H9 (cell line): ENCODE measurements at regions not wholly inside any gene's neighbourhood (a gene's known extent, or its start where the extent isn't known, plus 50 kb on each side); places are given as distances from the start of the nearest gene placed in this dataset.

Experiments used
- DNase-seq: peaks from one replicate; pipeline ENCODE4 v3.0.0-alpha.2; 2017
- H2AFZ ChIP-seq: one replicate; pipeline ENCODE4 v1.6.1; 2013; ENCODE audit warnings: mild to moderate bottlenecking, low read length, control low read depth, moderate library complexity
- H2AK5ac ChIP-seq: 2 replicates; pipeline ENCODE4 v1.6.1; 2013; ENCODE audit warnings: low read length, control low read depth, mixed read lengths; ENCODE audit not compliant: insufficient read length
- H2BK120ac ChIP-seq: one replicate; pipeline ENCODE4 v1.6.1; 2013; ENCODE audit warnings: low read depth, mild to moderate bottlenecking, low read length, control low read depth, inconsistent platforms; ENCODE audit not compliant: poor library complexity, severe bottlenecking
- H2BK12ac ChIP-seq: 2 replicates; pipeline ENCODE4 v1.6.1; 2013; ENCODE audit warnings: low read length, control low read depth, mixed read lengths, low read depth; ENCODE audit not compliant: insufficient read length
- H2BK15ac ChIP-seq: 2 replicates; pipeline ENCODE4 v1.6.1; 2013; ENCODE audit warnings: low read depth, low read length, control low read depth
- H2BK20ac ChIP-seq: one replicate; pipeline ENCODE4 v1.6.1; 2013; ENCODE audit warnings: low read depth, mild to moderate bottlenecking, low read length, control low read depth, inconsistent platforms; ENCODE audit not compliant: poor library complexity, severe bottlenecking
- H2BK5ac ChIP-seq: 2 replicates; pipeline ENCODE4 v1.6.1; 2013; ENCODE audit warnings: low read length, control low read depth, mixed read lengths; ENCODE audit not compliant: insufficient read length
- H3K14ac ChIP-seq: 2 replicates; pipeline ENCODE4 v1.6.1; 2013; ENCODE audit warnings: low read length, control low read depth; ENCODE audit not compliant: insufficient read depth
- H3K18ac ChIP-seq: 2 replicates; pipeline ENCODE4 v1.6.1; 2013; ENCODE audit warnings: low read depth, mild to moderate bottlenecking, mixed read lengths, low read length, control low read depth; ENCODE audit not compliant: insufficient read length
- H3K23ac ChIP-seq: 2 replicates; pipeline ENCODE4 v1.6.1; 2013; ENCODE audit warnings: low read length, control low read depth, mixed read lengths, low read depth; ENCODE audit not compliant: insufficient read length
- H3K23me2 ChIP-seq: 2 replicates; pipeline ENCODE4 v1.6.1; 2013; ENCODE audit warnings: low read depth, mild to moderate bottlenecking, mixed read lengths, low read length, control low read depth; ENCODE audit not compliant: insufficient read length, poor library complexity, severe bottlenecking
- H3K27ac ChIP-seq: 2 replicates; pipeline ENCODE4 v1.5.1; 2013; ENCODE audit warnings: low read length, control low read depth, mixed read lengths, low read depth; ENCODE audit not compliant: insufficient read length
- H3K27me3 ChIP-seq: 2 replicates; pipeline ENCODE4 v1.6.1; 2013; ENCODE audit warnings: low read length, control low read depth, inconsistent platforms; ENCODE audit not compliant: insufficient read depth
- H3K4ac ChIP-seq: 2 replicates; pipeline ENCODE4 v1.6.1; 2013; ENCODE audit warnings: low read depth, mild to moderate bottlenecking, control low read depth, inconsistent platforms, low read length, moderate library complexity
- H3K4me1 ChIP-seq: 2 replicates; pipeline ENCODE4 v1.6.1; 2013; ENCODE audit warnings: low read length, control low read depth, inconsistent platforms; ENCODE audit not compliant: insufficient read depth
- H3K4me2 ChIP-seq: 2 replicates; pipeline ENCODE4 v1.6.1; 2013; ENCODE audit warnings: low read length, control low read depth, mixed read lengths; ENCODE audit not compliant: insufficient read length, insufficient read depth
- H3K56ac ChIP-seq: 2 replicates; pipeline ENCODE4 v1.6.1; 2013; ENCODE audit warnings: low read depth, mild to moderate bottlenecking, mixed read lengths, low read length, control low read depth; ENCODE audit not compliant: insufficient read length
- H3K79me1 ChIP-seq: 2 replicates; pipeline ENCODE4 v1.6.1; 2013; ENCODE audit warnings: low read depth, mild to moderate bottlenecking, moderate library complexity, low read length, control low read depth, inconsistent platforms; ENCODE audit not compliant: insufficient read depth, poor library complexity, severe bottlenecking
- H3K79me2 ChIP-seq: 2 replicates; pipeline ENCODE4 v1.6.1; 2013; ENCODE audit warnings: low read length, control low read depth, inconsistent platforms; ENCODE audit not compliant: insufficient read depth
- H3K9ac ChIP-seq: 2 replicates; pipeline ENCODE4 v1.6.1; 2013; ENCODE audit warnings: low read length, control low read depth, mixed read lengths; ENCODE audit not compliant: insufficient read length; ENCODE audit errors: extremely low read depth
- H3K9me3 ChIP-seq: one replicate; pipeline ENCODE4 v1.6.1; 2013; ENCODE audit warnings: low read depth, low read length, inconsistent platforms; ENCODE audit not compliant: control insufficient read depth
- H3T11ph ChIP-seq: one replicate; pipeline ENCODE4 v1.6.1; 2013; ENCODE audit warnings: mild to moderate bottlenecking, low read length, control low read depth, inconsistent platforms
- H4K20me1 ChIP-seq: one replicate; pipeline ENCODE4 v1.6.1; 2013; ENCODE audit not compliant: control insufficient read depth, insufficient read length, insufficient read depth
- H4K5ac ChIP-seq: 2 replicates; pipeline ENCODE4 v1.6.1; 2013; ENCODE audit warnings: low read depth, mild to moderate bottlenecking, mixed read lengths, low read length, control low read depth; ENCODE audit not compliant: insufficient read length
- H4K8ac ChIP-seq: replicated peaks from 2 replicates; pipeline ENCODE4 v1.6.1; 2013; ENCODE audit warnings: low read length, control low read depth, mixed read lengths, low read depth; ENCODE audit not compliant: insufficient read length
- H4K91ac ChIP-seq: 2 replicates; pipeline ENCODE4 v1.6.1; 2013; ENCODE audit warnings: low read depth, mild to moderate bottlenecking, moderate library complexity, mixed read lengths, low read length, control low read depth; ENCODE audit not compliant: insufficient read length
- H3K27ac Mint-ChIP-seq, 3 experiments: 2 replicates in 2 of 3; 3 replicates in 1 of 3; pipeline ENCODE4 v1.8.0; 2020 to 2021; ENCODE audit warnings: mixed read lengths in 3 of 3, mild to moderate bottlenecking in 1 of 3, moderate library complexity in 1 of 3
- H3K27me3 Mint-ChIP-seq: 2 replicates; pipeline ENCODE4 v1.8.0; 2021; ENCODE audit warnings: low read depth, mild to moderate bottlenecking, moderate library complexity, mixed read lengths
- H3K36me3 Mint-ChIP-seq, 3 experiments: 2 replicates in 2 of 3; 3 replicates in 1 of 3; pipeline ENCODE4 v1.8.0; 2020 to 2021; ENCODE audit warnings: low read depth in 3 of 3, mixed read lengths in 3 of 3; ENCODE audit not compliant: insufficient read depth in 1 of 3
- H3K4me1 Mint-ChIP-seq, 2 experiments: 2 replicates each; pipeline ENCODE4 v1.8.0; 2020; ENCODE audit warnings: mixed read lengths in 2 of 2
- H3K4me3 Mint-ChIP-seq, 2 experiments: 2 replicates in 1 of 2; 3 replicates in 1 of 2; pipeline ENCODE4 v1.8.0; 2020 to 2021; ENCODE audit warnings: mild to moderate bottlenecking in 2 of 2, mixed read lengths in 2 of 2, moderate library complexity in 1 of 2
- H3K9me3 Mint-ChIP-seq, 2 experiments: 2 replicates in 1 of 2; 3 replicates in 1 of 2; pipeline ENCODE4 v1.8.0; 2020; ENCODE audit warnings: mild to moderate bottlenecking in 2 of 2, mixed read lengths in 2 of 2, moderate library complexity in 1 of 2
- CTCF ChIP-seq: fragments of 200-600 bp; sonication (generic); conservative IDR thresholded peaks from 3 replicates; pipeline ENCODE4 v1.8.0; 2021; ENCODE audit warnings: antibody characterized with exemption, mild to moderate bottlenecking
- WGBS: extraction: QIAGEN DNeasy Blood & Tissue Kit; methylation state at CpG from one replicate; pipeline ENCODE4 v1.1.7; 2013; ENCODE audit warnings: missing lambda C conversion rate, low lambda C conversion rate, mixed read lengths; ENCODE audit not compliant: insufficient read length; ENCODE audit errors: extremely low coverage; 5-methylcytosine and 5-hydroxymethylcytosine counted together

DNA sequence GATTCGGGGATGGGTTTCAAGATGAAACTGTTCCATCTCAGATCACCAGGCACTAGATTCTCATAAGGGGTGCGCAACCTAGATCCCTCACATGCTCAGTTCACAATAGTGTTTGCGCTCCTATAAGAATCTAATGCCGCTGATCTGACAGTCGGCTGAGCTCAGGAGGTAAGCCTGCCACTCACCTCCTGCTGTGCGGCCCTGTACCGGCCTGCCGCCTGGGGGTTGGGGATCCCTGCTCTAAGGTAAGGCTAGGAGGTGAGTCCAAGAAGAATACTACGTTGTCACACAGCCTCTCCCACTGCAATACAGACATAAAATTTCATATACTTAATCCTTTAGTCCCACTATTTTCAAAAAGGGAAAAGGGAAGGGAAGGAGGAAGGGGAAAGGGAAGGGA, 213.4 kb upstream of the HCCS start:
- Mint-ChIP-seq H3K4me1 (0 out of 4 replicates have a peak, but pooled peaks cover 0 to 2% of the 10 kb centered on the region in 2 experiments), H3K36me3 (peaks cover 0 to 2% (median 0%) of the 10 kb centered on the region in 3 experiments; a peak in 1 of 7 replicates), H3K27ac (no peak overlapping the region), H3K9me3 (peaks cover 28 to 37% of the 10 kb centered on the region in 2 experiments), H3K27me3 (no peaks in the 10 kb centered on the region), H3K4me3 (no peak overlapping the region)
- H4K20me1 ChIP-seq = no peaks in the 10 kb centered on the region
- no peak overlapping the region for H2BK5ac ChIP-seq
- H3K9me3 ChIP-seq = no peaks in the 10 kb centered on the region
- no peak overlapping the region for H2BK120ac ChIP-seq
- H3T11ph ChIP-seq = no peak overlapping the region
- no peak overlapping the region for H2AK5ac ChIP-seq
- no CpG with 5 or more reads among the region's 9 CpGs for WGBS
- no peak overlapping the region for H3K4me2 ChIP-seq
- H3K27me3 ChIP-seq = no peaks in the 10 kb centered on the region
- H3K14ac ChIP-seq = no peak overlapping the region
- H3K18ac ChIP-seq = no peak overlapping the region
- no peak overlapping the region for H2BK20ac ChIP-seq
- H2AFZ ChIP-seq = no peak overlapping the region
- no peak overlapping the region for H4K8ac ChIP-seq
- H3K23me2 ChIP-seq = no peaks in the 10 kb centered on the region
- no peak overlapping the region for H2BK12ac ChIP-seq
- no peak overlapping the region for H4K91ac ChIP-seq
- no peak for TF ChIP-seq CTCF
- H3K9ac ChIP-seq = no peak overlapping the region
- no peak overlapping the region for H2BK15ac ChIP-seq
- H3K27ac ChIP-seq = no peak overlapping the region
- no peak overlapping the region for H4K5ac ChIP-seq
- no peak overlapping the region for H3K23ac ChIP-seq
- no peak overlapping the region for H3K56ac ChIP-seq
- H3K79me2 ChIP-seq = no peaks in the 10 kb centered on the region
- DNase-seq = peak; percentile 31
- no peaks in the 10 kb centered on the region for H3K4me1 ChIP-seq
- no peak overlapping the region for H3K4ac ChIP-seq
- H3K79me1 ChIP-seq = no peaks in the 10 kb centered on the region
